Calu3 (cell line): ENCODE measurements at regions not wholly inside any gene's neighbourhood (a gene's known extent, or its start where the extent isn't known, plus 50 kb on each side); places are given as distances from the start of the nearest gene placed in this dataset.

ENCODE experiments used
- BruUV-seq: library from RNA; stranded (reverse); fragments of 400-500 nt; replicated peaks from 2 replicates; lab custom pipeline; 2021; lab: Mats Ljungman, UMichigan
- CTCF ChIA-PET: fragments of 300-600 bp; sonication (Branson Sonifier 250); formaldehyde crosslinking; loops from one replicate; lab custom pipeline; 2022; ENCODE audit warnings: antibody characterized with exemption; lab: Charles Lee
- DNase-seq: peaks from one replicate; pipeline ENCODE4 v3.0.0; 2022
- H3K27ac Mint-ChIP-seq: one replicate; pipeline ENCODE4 v1.8.0; 2022; ENCODE audit warnings: mixed read lengths; ENCODE audit not compliant: unreplicated experiment
- H3K27me3 Mint-ChIP-seq: one replicate; pipeline ENCODE4 v1.8.0; 2022; ENCODE audit warnings: mixed read lengths; ENCODE audit not compliant: unreplicated experiment
- H3K36me3 Mint-ChIP-seq: one replicate; pipeline ENCODE4 v1.8.0; 2022; ENCODE audit warnings: mild to moderate bottlenecking, moderate library complexity, mixed read lengths; ENCODE audit not compliant: insufficient read depth, unreplicated experiment
- H3K4me1 Mint-ChIP-seq: one replicate; pipeline ENCODE4 v1.8.0; 2022; ENCODE audit warnings: mild to moderate bottlenecking, low read depth, mixed read lengths; ENCODE audit not compliant: unreplicated experiment
- H3K4me3 Mint-ChIP-seq: one replicate; pipeline ENCODE4 v1.8.0; 2022; ENCODE audit warnings: mild to moderate bottlenecking, low read depth, moderate library complexity, mixed read lengths; ENCODE audit not compliant: unreplicated experiment
- H3K9me3 Mint-ChIP-seq: one replicate; pipeline ENCODE4 v1.8.0; 2022; ENCODE audit warnings: low read depth, mixed read lengths; ENCODE audit not compliant: unreplicated experiment
- intact Hi-C: fragments of 100-400 bp; cut with micrococcal nuclease; formaldehyde crosslinking; loops from one replicate; pipeline ENCODE4 v1.10.0; 2022; ENCODE audit not compliant: unreplicated experiment
- TF ChIP-seq, protein P1 (sequence below): fragments of 200-600 bp; IDR thresholded peaks from one replicate; pipeline ENCODE4 v1.8.0; 2022; ENCODE audit warnings: antibody characterized with exemption; ENCODE audit not compliant: unreplicated experiment

DNA sequence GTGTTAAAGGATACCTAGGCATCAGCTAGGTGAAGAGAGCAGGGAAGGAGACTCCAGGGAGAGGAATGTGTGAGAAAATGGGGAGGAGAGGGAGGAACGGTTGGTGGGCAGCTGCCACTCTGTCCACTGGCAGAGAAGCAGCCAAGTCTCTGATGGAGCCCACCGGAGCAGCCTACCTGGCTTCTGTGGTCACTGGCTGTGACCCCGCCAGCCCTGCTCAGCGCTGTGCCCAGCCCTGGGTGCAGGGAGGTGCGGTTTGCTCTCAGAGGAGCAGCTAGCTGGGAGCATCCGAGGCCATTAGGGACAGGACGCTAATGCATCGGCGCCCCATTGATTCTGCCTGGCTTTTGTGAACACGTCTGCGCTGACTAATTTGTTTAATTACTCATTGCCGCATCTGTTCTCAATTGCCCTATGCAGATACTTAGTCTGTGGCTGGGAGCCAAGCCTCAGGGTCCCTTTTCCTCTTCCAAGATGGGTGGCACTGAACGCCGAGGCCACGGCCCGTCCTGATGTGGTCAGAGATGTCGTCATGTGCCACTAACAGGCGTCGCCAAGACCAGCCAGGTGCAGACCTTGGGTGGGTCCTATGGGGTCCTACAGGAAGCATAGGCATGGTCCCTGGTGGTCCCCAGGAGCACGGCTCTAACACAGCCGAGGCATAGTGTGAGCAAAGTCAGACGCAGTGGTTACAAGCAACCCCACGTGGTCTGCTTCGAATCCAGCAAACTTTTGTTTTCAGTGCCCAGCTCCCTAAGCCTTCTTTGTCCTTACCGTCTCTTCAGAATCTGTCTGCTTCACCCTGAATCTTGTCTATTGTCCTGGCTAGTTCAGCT lies 82.0 kb downstream of the RRM2 start:
- no peak for DNase-seq
- no peaks in the 10 kb centered on the region for H3K4me1 Mint-ChIP-seq
- no peaks in the 10 kb centered on the region for H3K36me3 Mint-ChIP-seq
- no peak overlapping the region for H3K27ac Mint-ChIP-seq
- no peak overlapping the region for H3K4me3 Mint-ChIP-seq
- no peaks in the 10 kb centered on the region for H3K27me3 Mint-ChIP-seq
- TF ChIP-seq, protein P1, sequence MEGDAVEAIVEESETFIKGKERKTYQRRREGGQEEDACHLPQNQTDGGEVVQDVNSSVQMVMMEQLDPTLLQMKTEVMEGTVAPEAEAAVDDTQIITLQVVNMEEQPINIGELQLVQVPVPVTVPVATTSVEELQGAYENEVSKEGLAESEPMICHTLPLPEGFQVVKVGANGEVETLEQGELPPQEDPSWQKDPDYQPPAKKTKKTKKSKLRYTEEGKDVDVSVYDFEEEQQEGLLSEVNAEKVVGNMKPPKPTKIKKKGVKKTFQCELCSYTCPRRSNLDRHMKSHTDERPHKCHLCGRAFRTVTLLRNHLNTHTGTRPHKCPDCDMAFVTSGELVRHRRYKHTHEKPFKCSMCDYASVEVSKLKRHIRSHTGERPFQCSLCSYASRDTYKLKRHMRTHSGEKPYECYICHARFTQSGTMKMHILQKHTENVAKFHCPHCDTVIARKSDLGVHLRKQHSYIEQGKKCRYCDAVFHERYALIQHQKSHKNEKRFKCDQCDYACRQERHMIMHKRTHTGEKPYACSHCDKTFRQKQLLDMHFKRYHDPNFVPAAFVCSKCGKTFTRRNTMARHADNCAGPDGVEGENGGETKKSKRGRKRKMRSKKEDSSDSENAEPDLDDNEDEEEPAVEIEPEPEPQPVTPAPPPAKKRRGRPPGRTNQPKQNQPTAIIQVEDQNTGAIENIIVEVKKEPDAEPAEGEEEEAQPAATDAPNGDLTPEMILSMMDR, result no peak
- no TSS peak for BruUV-seq
- intact Hi-C loops, result no loop called here
- CTCF ChIA-PET, result no interaction called here
- H3K9me3 Mint-ChIP-seq, result no peaks in the 10 kb centered on the region

DNA sequence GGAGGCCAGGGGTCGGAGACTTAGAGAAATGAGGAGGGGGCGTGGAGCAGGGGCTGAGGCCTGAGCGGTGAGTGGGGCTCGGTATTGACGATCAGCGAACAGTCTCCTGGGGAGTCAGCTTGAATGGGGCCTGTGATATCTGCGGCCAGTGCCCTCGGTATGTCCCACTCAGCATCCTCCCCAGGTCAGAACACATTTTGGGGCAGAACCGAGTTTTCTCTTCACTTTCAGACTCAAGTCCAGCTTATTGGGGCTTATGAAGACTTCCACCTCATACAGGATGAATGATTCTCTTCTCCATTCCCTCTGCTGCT lies 82.6 kb downstream of the RRM2 start:
- CTCF ChIA-PET, result no interaction called here
- intact Hi-C loops, result no loop called here
- TF ChIP-seq, protein P1, result no peak
- Mint-ChIP-seq H3K9me3 (no peaks in the 10 kb centered on the region), H3K27ac (no peak overlapping the region), H3K27me3 (no peaks in the 10 kb centered on the region), H3K36me3 (peaks cover 4% of the 10 kb centered on the region), H3K4me1 (no peaks in the 10 kb centered on the region), H3K4me3 (no peak overlapping the region)
- no peak for DNase-seq
- no TSS peak for BruUV-seq

DNA sequence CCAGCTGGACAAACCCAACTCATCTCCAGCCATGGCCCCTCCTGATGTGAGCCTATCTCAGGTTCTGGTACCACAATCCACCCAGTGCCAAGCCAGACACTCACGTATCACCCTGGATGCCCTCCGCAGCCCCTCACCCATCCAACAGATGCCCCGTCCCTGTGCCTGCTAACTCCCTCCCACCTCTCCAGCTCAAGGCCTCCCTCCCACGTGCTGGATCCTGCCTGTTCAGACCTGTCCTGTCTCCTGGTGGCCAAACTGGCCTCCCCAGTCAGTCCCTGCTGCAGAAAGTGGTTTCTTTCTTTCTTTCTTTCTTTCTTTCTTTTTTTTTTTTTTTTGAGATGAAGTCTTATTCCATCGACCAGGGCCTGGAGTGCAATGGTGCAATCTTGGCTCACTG lies 86.2 kb downstream of the RRM2 start:
- Mint-ChIP-seq H3K27ac (no peak overlapping the region), H3K36me3 (peaks cover 4% of the 10 kb centered on the region), H3K27me3 (no peaks in the 10 kb centered on the region), H3K4me1 (no peaks in the 10 kb centered on the region), H3K9me3 (no peaks in the 10 kb centered on the region), H3K4me3 (no peak overlapping the region)
- BruUV-seq, result no TSS peak
- no peak for DNase-seq
- intact Hi-C loops, result no loop called here
- CTCF ChIA-PET, result no interaction called here
- TF ChIP-seq, protein P1, result no peak

DNA sequence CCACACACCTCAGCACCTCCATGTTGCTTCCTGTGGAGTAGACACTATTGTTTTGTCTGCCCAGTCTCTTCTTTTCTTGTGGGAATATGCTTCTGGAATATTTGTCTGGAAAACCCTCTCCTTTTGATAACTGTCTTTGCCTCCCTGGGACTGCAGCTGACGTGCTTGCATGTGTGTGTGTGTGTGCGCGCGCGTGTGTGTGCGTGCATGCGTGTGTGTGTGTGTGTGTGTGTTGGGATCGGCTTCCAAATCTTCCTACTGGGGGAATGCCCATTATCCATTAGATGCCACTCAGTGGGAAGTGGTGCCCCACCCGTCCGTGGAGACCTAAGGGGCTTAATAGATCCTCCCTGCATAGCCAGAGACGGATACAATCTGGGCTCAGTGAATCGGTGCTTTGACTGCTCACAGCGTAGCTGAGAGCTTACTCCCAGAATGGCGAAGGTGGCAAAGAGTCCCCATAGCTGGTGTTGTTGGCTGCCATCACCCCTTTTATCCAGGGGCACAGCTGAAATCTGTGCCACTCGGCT lies 86.9 kb downstream of the RRM2 start:
- BruUV-seq, result no TSS peak
- CTCF ChIA-PET, result no interaction called here

More for the DNA sequence above, 86.9 kb downstream of the RRM2 start:
- intact Hi-C loops, result no loop called here
- Mint-ChIP-seq H3K27me3 (no peaks in the 10 kb centered on the region), H3K4me3 (no peak overlapping the region), H3K9me3 (no peaks in the 10 kb centered on the region), H3K36me3 (peaks cover 9% of the 10 kb centered on the region), H3K27ac (no peak overlapping the region), H3K4me1 (no peaks in the 10 kb centered on the region)
- TF ChIP-seq, protein P1, result no peak
- DNase-seq, result no peak
